Right lobe of liver (tissue), 4 donors: ENCODE measurements at regions not wholly inside any gene's neighbourhood (a gene's known extent, or its start where the extent isn't known, plus 50 kb on each side); places are given as distances from the start of the nearest gene placed in this dataset.

Experiments used
- CTCF ChIP-seq, 4 donors: fragments of 200-600 bp in 3 of 4; fragments of 450-650 bp in 1 of 4; IDR thresholded peaks; one replicate each; pipeline versions ENCODE4 v1.5.1 to v1.8.0; 2016 to 2022; ENCODE audit warnings: antibody characterized with exemption in 4 of 4, mild to moderate bottlenecking in 2 of 4
- POLR2A ChIP-seq: fragments of 450-650 bp; IDR thresholded peaks from one replicate; pipeline ENCODE4 v1.6.1; 2017; ENCODE audit warnings: antibody characterized with exemption, mild to moderate bottlenecking
- donor health status: DM: no; HTN: no; CAD: no.
- donor health status: DM: no; HTN: no; CAD: no.
- donor health status: DM: no; HTN: yes; CAD: no.

DNA sequence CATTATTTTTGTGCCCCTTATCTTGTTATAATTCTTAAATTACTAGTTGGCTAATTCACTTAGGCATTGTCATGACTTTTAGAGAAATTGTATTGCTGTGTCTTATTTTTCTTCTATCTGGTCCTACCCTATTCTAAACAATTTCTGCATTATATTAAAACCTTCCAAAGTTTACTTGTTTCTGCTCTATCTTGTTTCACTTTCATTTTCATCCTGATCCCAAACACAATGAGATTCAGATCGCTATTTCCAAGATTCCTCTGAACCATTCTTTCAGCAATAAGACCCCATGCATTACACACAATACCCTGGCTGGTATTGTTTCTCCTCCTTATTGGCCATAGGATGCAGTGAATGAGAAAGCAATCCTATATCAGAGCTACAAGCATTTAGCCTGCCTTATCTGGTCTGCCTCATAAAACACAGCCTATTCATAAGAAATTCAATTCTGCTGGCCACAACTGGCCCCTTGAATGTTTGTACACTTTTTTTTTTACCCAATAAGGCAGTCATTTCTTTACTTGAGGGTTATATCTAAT lies 69.9 kb upstream of the POU3F2 start:
- no peak for TF ChIP-seq POLR2A
- TF ChIP-seq CTCF (IDR thresholded peaks at IDR 0.05), result no peak
